Epithelial cell of proximal tubule (primary cell): ENCODE measurements at regions not wholly inside any gene's neighbourhood (a gene's known extent, or its start where the extent isn't known, plus 50 kb on each side); places are given as distances from the start of the nearest gene placed in this dataset.

Experiments
- DNase-seq: peaks from one replicate; pipeline ENCODE4 v3.0.0-alpha.2; 2011; ENCODE audit warnings: low read depth
- H3K4me3 ChIP-seq: 2 replicates; pipeline ENCODE4 v1.5.1; 2011; ENCODE audit warnings: low read depth, mild to moderate bottlenecking, low read length
- CTCF ChIP-seq: conservative IDR thresholded peaks from 2 replicates; pipeline ENCODE4 v1.5.1; 2012; ENCODE audit warnings: low read depth, mild to moderate bottlenecking, low read length

DNA sequence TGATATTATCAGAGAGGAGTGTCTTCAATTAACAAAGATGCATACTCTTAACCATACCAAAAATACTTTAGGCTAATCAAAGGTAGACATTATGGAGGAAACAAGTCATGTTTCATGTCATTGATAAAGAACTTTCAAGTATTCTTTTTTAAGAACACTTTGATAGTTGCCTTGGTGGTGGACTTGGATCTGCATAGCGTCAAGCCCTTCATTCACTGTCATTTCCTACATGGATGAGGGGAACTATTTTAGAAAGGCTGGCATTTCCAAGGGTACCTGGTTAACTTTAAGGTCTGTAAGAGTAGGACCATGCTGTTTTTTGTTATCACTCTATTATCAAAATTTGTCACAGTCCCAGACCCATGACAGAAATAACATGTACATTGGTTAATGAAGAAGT, 622.5 kb downstream of the PKHD1 start:
- H3K4me3 ChIP-seq = no peak overlapping the region
- no peak for TF ChIP-seq CTCF
- DNase-seq = no peak

GRCh38 chr6:51466427-51466826, 621.0 kb downstream of the PKHD1 start:
- no peak overlapping the region for H3K4me3 ChIP-seq
- TF ChIP-seq CTCF = no peak
- DNase-seq = no peak

DNA sequence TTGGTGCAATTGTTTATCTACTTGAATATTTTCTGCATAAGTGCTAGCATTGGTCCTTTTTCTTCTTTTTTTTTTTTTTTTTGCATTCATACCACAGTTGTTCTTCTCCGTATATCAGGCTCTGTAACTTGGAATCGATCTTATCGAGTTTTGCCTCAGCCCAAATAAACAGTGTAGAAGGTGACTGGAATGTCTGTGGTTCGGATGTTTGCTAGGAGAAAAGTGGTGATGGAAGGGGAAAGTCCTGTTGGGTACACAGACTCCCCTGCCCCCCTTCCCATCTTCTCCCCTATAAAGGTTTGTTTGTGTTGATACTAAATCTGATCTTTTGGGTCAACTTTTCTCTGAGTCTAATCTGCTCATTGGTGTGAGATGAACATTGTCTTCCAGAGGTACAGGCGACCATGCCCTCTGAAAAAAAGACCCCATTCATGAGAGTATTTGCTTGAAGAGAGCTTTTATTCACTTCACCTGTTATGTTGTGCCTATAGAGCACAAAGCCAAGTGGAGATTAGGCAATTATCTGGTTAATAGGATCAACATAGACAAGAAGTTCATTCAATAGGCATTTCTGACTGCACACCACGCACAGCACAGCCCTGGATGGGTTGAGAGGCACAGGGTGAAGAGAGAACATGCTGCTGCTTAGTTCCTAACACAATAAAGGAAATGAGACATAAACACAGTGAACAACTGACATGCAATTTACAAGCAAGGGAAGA, 620.0 kb downstream of the PKHD1 start:
- no peak for DNase-seq
- no peak for TF ChIP-seq CTCF
- no peak overlapping the region for H3K4me3 ChIP-seq

- H3K4me3 ChIP-seq = no peak overlapping the region
- no peak for TF ChIP-seq CTCF
- DNase-seq = no peak
These were observed 618.7 kb downstream of the PKHD1 start for GRCh38 chr6:51468704-51469103.

GRCh38 chr6:51472745-51473487, 614.5 kb downstream of the PKHD1 start:
- TF ChIP-seq CTCF = no peak
- no peak overlapping the region for H3K4me3 ChIP-seq
- peak; percentile 13 for DNase-seq

DNA sequence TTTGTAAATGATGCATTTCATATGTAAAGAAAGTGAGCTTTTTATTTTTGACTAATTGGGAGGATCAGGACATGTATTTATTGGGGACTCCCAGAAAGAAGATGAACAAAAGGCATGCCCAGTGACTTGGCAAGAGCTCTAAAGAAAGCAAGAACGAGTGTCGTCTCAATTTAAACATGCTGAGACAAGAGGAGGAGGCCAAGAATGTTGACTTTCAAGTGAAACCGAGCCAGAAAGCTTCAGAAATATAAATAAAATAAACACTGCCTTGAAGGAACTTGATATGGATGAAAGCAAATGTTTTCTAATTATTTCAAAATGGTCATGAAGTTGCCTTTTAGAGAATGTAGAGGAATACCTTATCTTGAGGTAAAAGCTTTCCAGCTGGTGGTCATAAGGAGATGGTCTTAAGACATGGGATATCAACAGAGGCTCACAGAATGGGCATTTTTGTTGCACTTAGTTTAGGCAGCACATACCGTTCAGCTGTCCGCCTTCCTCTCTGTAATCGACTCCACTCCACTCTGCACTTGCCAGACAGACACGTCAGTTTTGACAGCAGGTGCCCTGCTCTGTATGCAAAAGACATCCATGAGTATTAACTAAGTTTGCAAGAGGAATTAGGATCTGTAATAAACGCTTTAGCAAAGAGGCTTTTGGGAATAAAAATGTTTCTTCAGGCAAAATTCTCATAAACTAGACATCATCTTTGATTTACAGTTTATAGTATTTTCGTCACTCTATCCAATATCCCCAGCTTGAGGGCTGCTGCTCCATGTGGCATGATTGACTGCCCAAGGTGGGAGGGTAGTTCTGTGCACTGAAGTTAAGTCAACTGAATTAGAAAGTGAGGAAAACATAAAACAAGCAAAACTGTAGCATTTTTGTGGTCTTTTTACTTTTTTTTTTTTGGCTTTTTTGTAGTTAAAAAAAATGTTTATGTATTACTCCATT, 613.1 kb downstream of the PKHD1 start:
- DNase-seq = no peak
- no peak for TF ChIP-seq CTCF

More for the DNA sequence above, 613.1 kb downstream of the PKHD1 start:
- H3K4me3 ChIP-seq = no peak overlapping the region
